Activated T-helper 1 cell treated with anti-CD3 and anti-CD28 coated beads, Interleukin-12 subunit alpha, Interleukin-12 subunit beta, Interleukin-2, Interleukin-4 antibody, amounts not matched to agents 30 ng/mL and 10 ng/mL and 1 ng/mL, durations not matched to agents 14 hours and 24 hours and 36 hours (primary cell): ENCODE measurements at regions not wholly inside any gene's neighbourhood (a gene's known extent, or its start where the extent isn't known, plus 50 kb on each side); places are given as distances from the start of the nearest gene placed in this dataset.

ENCODE experiments used
- DNase-seq: peaks from one replicate; pipeline ENCODE4 v3.0.0; 2021; ENCODE audit warnings: low spot score
- H3K27ac Mint-ChIP-seq: one replicate; pipeline ENCODE4 v1.8.0; 2021; ENCODE audit warnings: mild to moderate bottlenecking, mixed read lengths
- H3K27me3 Mint-ChIP-seq: one replicate; pipeline ENCODE4 v1.8.0; 2022; ENCODE audit warnings: mild to moderate bottlenecking, moderate library complexity, mixed read lengths; ENCODE audit not compliant: insufficient read depth
- H3K36me3 Mint-ChIP-seq: one replicate; pipeline ENCODE4 v1.8.0; 2021; ENCODE audit warnings: low read depth, mixed read lengths
- H3K4me1 Mint-ChIP-seq: one replicate; pipeline ENCODE4 v1.8.0; 2021; ENCODE audit warnings: low read depth, mixed read lengths
- H3K4me3 Mint-ChIP-seq: one replicate; pipeline ENCODE4 v1.8.0; 2021; ENCODE audit warnings: mild to moderate bottlenecking, moderate library complexity, mixed read lengths
- H3K9me3 Mint-ChIP-seq: one replicate; pipeline ENCODE4 v1.8.0; 2021; ENCODE audit warnings: mixed read lengths
- intact Hi-C: fragments of 100-400 bp; cut with micrococcal nuclease; formaldehyde crosslinking; loops from one replicate; pipeline ENCODE4 v1.15.1; 2024

- Mint-ChIP-seq H3K9me3 (peaks cover 11% of the 10 kb centered on the region), H3K36me3 (no peaks in the 10 kb centered on the region), H3K27me3 (peaks cover 2% of the 10 kb centered on the region), H3K4me3 (no peak overlapping the region), H3K4me1 (no peaks in the 10 kb centered on the region), H3K27ac (no peak overlapping the region)
- no peak for DNase-seq
- intact Hi-C loops = no loop called here
These were observed 80.9 kb upstream of the CPEB4 start for GRCh38 chr5:173807181-173807655.

- intact Hi-C loops = no loop called here
- peaks cover 11% of the 10 kb centered on the region for H3K9me3 Mint-ChIP-seq
- H3K27ac Mint-ChIP-seq = no peak overlapping the region
- H3K4me1 Mint-ChIP-seq = no peaks in the 10 kb centered on the region
- no peak overlapping the region for H3K4me3 Mint-ChIP-seq
- DNase-seq = no peak
- peaks cover 3% of the 10 kb centered on the region for H3K27me3 Mint-ChIP-seq
- no peaks in the 10 kb centered on the region for H3K36me3 Mint-ChIP-seq
These were observed 79.9 kb upstream of the CPEB4 start for GRCh38 chr5:173808079-173808808.

DNA sequence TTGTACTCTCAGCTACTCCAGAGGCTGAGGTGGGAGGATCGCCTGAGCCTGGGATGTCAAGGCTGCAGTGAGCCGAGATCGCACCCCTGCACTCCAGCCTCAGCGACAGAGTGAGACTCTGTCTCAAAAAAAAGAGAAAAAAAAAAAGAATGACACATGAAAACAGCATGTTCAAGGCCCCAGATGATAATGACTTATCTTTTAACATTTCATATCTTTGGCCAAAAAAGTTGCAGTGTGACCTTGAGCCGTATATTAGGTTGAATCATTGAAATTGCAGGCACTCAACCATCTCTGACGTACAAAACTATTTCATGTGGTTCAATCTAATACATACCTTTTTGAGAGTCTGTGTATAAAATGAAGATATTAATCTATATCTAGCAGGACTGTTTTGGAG, 79.1 kb upstream of the CPEB4 start:
- H3K27me3 Mint-ChIP-seq = peaks cover 4% of the 10 kb centered on the region
- no peaks in the 10 kb centered on the region for H3K36me3 Mint-ChIP-seq
- H3K9me3 Mint-ChIP-seq = peaks cover 11% of the 10 kb centered on the region
- no peak for DNase-seq
- no peaks in the 10 kb centered on the region for H3K4me1 Mint-ChIP-seq
- intact Hi-C loops = no loop called here
- no peak overlapping the region for H3K4me3 Mint-ChIP-seq
- H3K27ac Mint-ChIP-seq = no peak overlapping the region

- intact Hi-C loops = no loop called here
- Mint-ChIP-seq H3K36me3 (no peaks in the 10 kb centered on the region), H3K4me1 (no peaks in the 10 kb centered on the region), H3K4me3 (no peak overlapping the region), H3K9me3 (peaks cover 15% of the 10 kb centered on the region), H3K27me3 (peaks cover 9% of the 10 kb centered on the region), H3K27ac (no peak overlapping the region)
- no peak for DNase-seq
These were observed 75.2 kb upstream of the CPEB4 start for GRCh38 chr5:173812811-173813550.

- no peak overlapping the region for H3K27ac Mint-ChIP-seq
- intact Hi-C loops = no loop called here
- H3K36me3 Mint-ChIP-seq = no peaks in the 10 kb centered on the region
- peaks cover 20% of the 10 kb centered on the region for H3K9me3 Mint-ChIP-seq
- DNase-seq = no peak
- H3K4me1 Mint-ChIP-seq = no peaks in the 10 kb centered on the region
- H3K4me3 Mint-ChIP-seq = no peak overlapping the region
- peaks cover 11% of the 10 kb centered on the region for H3K27me3 Mint-ChIP-seq
These were observed 74.1 kb upstream of the CPEB4 start for GRCh38 chr5:173814053-173814452.

DNA sequence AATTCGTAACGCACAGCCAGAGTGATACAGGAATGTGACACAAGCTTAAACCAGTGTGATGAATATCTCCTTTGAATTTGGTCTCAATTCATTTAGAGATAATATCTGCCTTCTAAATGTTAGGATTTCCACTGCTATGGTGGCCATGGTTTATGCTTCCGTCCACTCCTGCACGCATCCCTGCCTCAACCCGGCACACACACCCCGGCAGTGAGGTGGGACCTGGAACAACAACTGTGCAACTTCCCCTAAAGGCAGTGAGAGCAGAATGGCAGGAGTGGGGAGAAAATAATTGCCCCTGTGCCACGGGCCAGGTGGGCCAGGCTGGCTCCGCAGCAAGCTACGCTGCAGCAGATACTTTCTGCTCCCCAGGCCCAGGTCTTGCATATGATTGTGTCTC, 72.6 kb upstream of the CPEB4 start:
- peaks cover 13% of the 10 kb centered on the region for H3K27me3 Mint-ChIP-seq
- peaks cover 7% of the 10 kb centered on the region for H3K4me1 Mint-ChIP-seq
- no peaks in the 10 kb centered on the region for H3K36me3 Mint-ChIP-seq
- peaks cover 24% of the 10 kb centered on the region for H3K9me3 Mint-ChIP-seq
- no peak overlapping the region for H3K27ac Mint-ChIP-seq
- no peak overlapping the region for H3K4me3 Mint-ChIP-seq
- intact Hi-C loops = no loop called here
- no peak for DNase-seq

- H3K27me3 Mint-ChIP-seq = peaks cover 13% of the 10 kb centered on the region
- no peak overlapping the region for H3K4me3 Mint-ChIP-seq
- peaks cover 18% of the 10 kb centered on the region for H3K4me1 Mint-ChIP-seq
- intact Hi-C loops = no loop called here
- peaks cover 17% of the 10 kb centered on the region for H3K9me3 Mint-ChIP-seq
- no peak overlapping the region for H3K27ac Mint-ChIP-seq
- no peaks in the 10 kb centered on the region for H3K36me3 Mint-ChIP-seq
- no peak for DNase-seq
These were observed 71.4 kb upstream of the CPEB4 start for GRCh38 chr5:173816728-173817127.

- peaks cover 17% of the 10 kb centered on the region for H3K9me3 Mint-ChIP-seq
- no peaks in the 10 kb centered on the region for H3K36me3 Mint-ChIP-seq
These were observed 70.6 kb upstream of the CPEB4 start for GRCh38 chr5:173817561-173817960.

GRCh38 chr5:173819521-173819920, 68.6 kb upstream of the CPEB4 start:
- H3K9me3 Mint-ChIP-seq = peaks cover 17% of the 10 kb centered on the region
- peaks cover 6% of the 10 kb centered on the region for H3K27me3 Mint-ChIP-seq
- DNase-seq = no peak
- H3K36me3 Mint-ChIP-seq = no peaks in the 10 kb centered on the region
- no peak overlapping the region for H3K4me3 Mint-ChIP-seq
- intact Hi-C loops = no loop called here
- H3K4me1 Mint-ChIP-seq = peaks cover 27% of the 10 kb centered on the region
- no peak overlapping the region for H3K27ac Mint-ChIP-seq

More at GRCh38 chr5:173817561-173817960, 70.6 kb upstream of the CPEB4 start:
- no peak for DNase-seq
- Mint-ChIP-seq H3K4me3 (no peak overlapping the region), H3K27me3 (peaks cover 13% of the 10 kb centered on the region), H3K27ac (no peak overlapping the region), H3K4me1 (peaks cover 25% of the 10 kb centered on the region)
- intact Hi-C loops = no loop called here

GRCh38 chr5:173823274-173823644, 64.9 kb upstream of the CPEB4 start:
- Mint-ChIP-seq H3K4me3 (no peak overlapping the region), H3K27me3 (peaks cover 2% of the 10 kb centered on the region), H3K4me1 (peaks cover 27% of the 10 kb centered on the region), H3K27ac (no peak overlapping the region), H3K36me3 (no peaks in the 10 kb centered on the region), H3K9me3 (peaks cover 17% of the 10 kb centered on the region)
- intact Hi-C loops = no loop called here
- no peak for DNase-seq

- intact Hi-C loops = no loop called here
- no peak overlapping the region for H3K4me3 Mint-ChIP-seq
- peaks cover 15% of the 10 kb centered on the region for H3K9me3 Mint-ChIP-seq
- H3K36me3 Mint-ChIP-seq = no peaks in the 10 kb centered on the region
- peaks cover 27% of the 10 kb centered on the region for H3K4me1 Mint-ChIP-seq
- no peak overlapping the region for H3K27ac Mint-ChIP-seq
- peaks cover 2% of the 10 kb centered on the region for H3K27me3 Mint-ChIP-seq
- DNase-seq = no peak
These were observed 64.2 kb upstream of the CPEB4 start for GRCh38 chr5:173823721-173824567.

- no peak overlapping the region for H3K4me3 Mint-ChIP-seq
- intact Hi-C loops = no loop called here
- H3K9me3 Mint-ChIP-seq = peaks cover 6% of the 10 kb centered on the region
- H3K36me3 Mint-ChIP-seq = no peaks in the 10 kb centered on the region
- DNase-seq = no peak
- H3K4me1 Mint-ChIP-seq = peaks cover 22% of the 10 kb centered on the region
- no peak overlapping the region for H3K27ac Mint-ChIP-seq
- no peaks in the 10 kb centered on the region for H3K27me3 Mint-ChIP-seq
These were observed 62.8 kb upstream of the CPEB4 start for GRCh38 chr5:173825215-173825865.
